SK-N-MC (cell line): ENCODE measurements at regions not wholly inside any gene's neighbourhood (a gene's known extent, or its start where the extent isn't known, plus 50 kb on each side); places are given as distances from the start of the nearest gene placed in this dataset.

Source experiments
- DNase-seq: peaks from one replicate; pipeline ENCODE4 v3.0.0-alpha.2; 2011; ENCODE audit warnings: low read depth, low spot score
- H3K27ac ChIP-seq: fragments of 200-600 bp; sonication (generic); 2 replicates; pipeline ENCODE4 v1.5.1; 2016; ENCODE audit warnings: mixed run types
- H3K36me3 ChIP-seq: fragments of 200-600 bp; sonication (generic); 2 replicates; pipeline ENCODE4 v1.6.1; 2017; ENCODE audit warnings: antibody characterized with exemption, low read length, mixed read lengths; ENCODE audit not compliant: insufficient read depth
- H3K4me3 ChIP-seq: fragments of 200-600 bp; sonication (generic); 2 replicates; pipeline ENCODE4 v1.5.1; 2016
- H3K9ac ChIP-seq: fragments of 200-600 bp; sonication (generic); 2 replicates; pipeline ENCODE4 v1.8.0; 2017; ENCODE audit warnings: mixed run types, mixed read lengths; ENCODE audit not compliant: insufficient read length
- H3K9me3 ChIP-seq: fragments of 200-600 bp; sonication (generic); 2 replicates; pipeline ENCODE4 v1.6.1; 2017; ENCODE audit warnings: low read depth, mild to moderate bottlenecking, antibody characterized with exemption, low read length, moderate library complexity, mixed read lengths
- EZH2 ChIP-seq: fragments of 200-600 bp; sonication (generic); IDR thresholded peaks from one replicate; pipeline ENCODE4 v1.6.1; 2017; ENCODE audit warnings: antibody characterized with exemption
- FOXP2 ChIP-seq: optimal IDR thresholded peaks from 2 replicates; pipeline ENCODE3; 2011; ENCODE audit warnings: mild to moderate bottlenecking, moderate library complexity; ENCODE audit not compliant: insufficient read depth; ENCODE audit errors: extremely low read length, control extremely low read depth
- POLR2AphosphoS5 ChIP-seq: IDR thresholded peaks from 2 replicates; pipeline ENCODE4 v1.6.1; 2012; ENCODE audit warnings: mild to moderate bottlenecking, low read depth, low read length, borderline replicate concordance

GRCh38 chr5:57324181-57324580 lies 150.3 kb downstream of the GPBP1 start:
- no peak overlapping the region for H3K27ac ChIP-seq
- TF ChIP-seq FOXP2 (no peak), POLR2AphosphoS5 (no peak), EZH2 (no peak)
- no peak for DNase-seq

GRCh38 chr5:57320582-57320981 lies 146.7 kb downstream of the GPBP1 start:
- Histone ChIP-seq H3K9ac (no peak overlapping the region), H3K27ac (no peak overlapping the region), H3K9me3 (no peaks in the 10 kb centered on the region), H3K4me3 (no peak overlapping the region), H3K36me3 (no peaks in the 10 kb centered on the region)
- no peak for DNase-seq
- TF ChIP-seq EZH2: no peak
- TF ChIP-seq FOXP2: no peak
- no peak for TF ChIP-seq POLR2AphosphoS5

More at GRCh38 chr5:57324181-57324580, 150.3 kb downstream of the GPBP1 start:
- H3K36me3 ChIP-seq: no peaks in the 10 kb centered on the region
- H3K9ac ChIP-seq: no peak overlapping the region
- no peak overlapping the region for H3K4me3 ChIP-seq
- H3K9me3 ChIP-seq: no peaks in the 10 kb centered on the region

GRCh38 chr5:57319628-57320027 lies 145.8 kb downstream of the GPBP1 start:
- no peak for DNase-seq
- TF ChIP-seq EZH2: no peak
- TF ChIP-seq FOXP2: no peak
- TF ChIP-seq POLR2AphosphoS5: no peak
- H3K4me3 ChIP-seq: no peak overlapping the region
- H3K9me3 ChIP-seq: no peaks in the 10 kb centered on the region
- no peak overlapping the region for H3K27ac ChIP-seq
- no peaks in the 10 kb centered on the region for H3K36me3 ChIP-seq
- no peak overlapping the region for H3K9ac ChIP-seq

- no peak overlapping the region for H3K4me3 ChIP-seq
- DNase-seq: no peak
- H3K9ac ChIP-seq: no peak overlapping the region
- no peaks in the 10 kb centered on the region for H3K9me3 ChIP-seq
- no peak for TF ChIP-seq FOXP2
- no peak for TF ChIP-seq EZH2
- no peak for TF ChIP-seq POLR2AphosphoS5
- no peaks in the 10 kb centered on the region for H3K36me3 ChIP-seq
- no peak overlapping the region for H3K27ac ChIP-seq
Measured at GRCh38 chr5:57318251-57318650, 144.4 kb downstream of the GPBP1 start.

GRCh38 chr5:57317341-57317740 lies 143.5 kb downstream of the GPBP1 start:
- no peak overlapping the region for H3K9ac ChIP-seq
- H3K27ac ChIP-seq: no peak overlapping the region
- no peak for DNase-seq
- no peaks in the 10 kb centered on the region for H3K36me3 ChIP-seq
- no peaks in the 10 kb centered on the region for H3K9me3 ChIP-seq
- H3K4me3 ChIP-seq: no peak overlapping the region
- TF ChIP-seq POLR2AphosphoS5 (no peak), FOXP2 (no peak)

GRCh38 chr5:57316798-57317327 lies 143.0 kb downstream of the GPBP1 start:
- no peak overlapping the region for H3K9ac ChIP-seq
- no peaks in the 10 kb centered on the region for H3K36me3 ChIP-seq
- H3K27ac ChIP-seq: no peak overlapping the region
- no peak for DNase-seq
- no peaks in the 10 kb centered on the region for H3K9me3 ChIP-seq
- TF ChIP-seq POLR2AphosphoS5 (no peak), EZH2 (no peak), FOXP2 (no peak)
- no peak overlapping the region for H3K4me3 ChIP-seq

GRCh38 chr5:57315941-57316340 lies 142.1 kb downstream of the GPBP1 start:
- no peaks in the 10 kb centered on the region for H3K9me3 ChIP-seq
- H3K27ac ChIP-seq: no peak overlapping the region
- no peak for DNase-seq

More at GRCh38 chr5:57315941-57316340, 142.1 kb downstream of the GPBP1 start:
- no peak overlapping the region for H3K4me3 ChIP-seq
- TF ChIP-seq FOXP2 (no peak), POLR2AphosphoS5 (no peak), EZH2 (no peak)
- no peaks in the 10 kb centered on the region for H3K36me3 ChIP-seq
- H3K9ac ChIP-seq: no peak overlapping the region
